ENCODE measurements at regions not wholly inside any gene's neighbourhood (a gene's known extent, or its start where the extent isn't known, plus 50 kb on each side); places are given as distances from the start of the nearest gene placed in this dataset.

DNA sequence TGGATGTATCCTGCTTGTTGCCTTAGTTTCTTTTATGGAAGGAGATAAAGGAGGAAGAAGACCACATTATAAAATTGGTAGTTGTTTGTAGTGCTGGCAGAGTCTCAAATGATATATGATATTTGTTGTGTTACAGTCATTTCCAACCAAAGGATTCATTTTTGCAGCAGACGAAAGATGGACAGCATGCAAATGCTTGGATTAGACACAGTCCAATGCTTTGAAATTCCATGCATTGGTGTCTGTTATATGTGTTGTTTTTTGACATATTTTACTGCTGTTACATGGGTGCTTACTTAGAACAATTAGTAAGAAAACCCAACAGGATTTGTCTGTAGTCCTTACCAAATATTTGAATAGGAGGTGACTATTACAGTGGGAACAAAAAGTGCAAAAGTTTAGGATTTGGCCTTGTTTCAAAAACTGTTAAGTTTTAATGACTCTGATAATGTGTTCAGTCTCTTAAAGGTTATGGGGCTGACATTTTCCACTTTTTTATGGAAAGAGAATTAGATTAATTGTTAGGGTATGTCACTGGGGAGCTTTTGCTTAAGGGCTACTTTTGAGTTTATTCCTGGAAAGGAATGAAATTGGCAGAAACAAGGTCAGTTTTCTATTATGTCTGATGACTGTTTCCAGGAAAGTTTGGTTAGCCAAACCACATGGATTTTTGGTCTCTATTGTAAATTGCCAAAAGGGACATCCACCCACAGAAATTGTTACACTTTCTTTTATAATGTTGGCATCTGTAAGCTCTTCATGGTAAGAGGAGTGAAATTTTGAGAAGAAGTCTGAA is 229.4 kb upstream of the MMADHC start:
- no peaks in the 10 kb centered on the region for H3K9me3 ChIP-seq
- no peak overlapping the region for H3K27ac ChIP-seq
- TF ChIP-seq POLR2AphosphoS5 (IDR thresholded peaks at IDR 0.05) (no peak), EP300 (IDR thresholded peaks at IDR 0.05; ENCODE audit: low read depth) (no peak), POLR2A (IDR thresholded peaks at IDR 0.05) (no peak)
- TF ChIP-seq, protein P1, sequence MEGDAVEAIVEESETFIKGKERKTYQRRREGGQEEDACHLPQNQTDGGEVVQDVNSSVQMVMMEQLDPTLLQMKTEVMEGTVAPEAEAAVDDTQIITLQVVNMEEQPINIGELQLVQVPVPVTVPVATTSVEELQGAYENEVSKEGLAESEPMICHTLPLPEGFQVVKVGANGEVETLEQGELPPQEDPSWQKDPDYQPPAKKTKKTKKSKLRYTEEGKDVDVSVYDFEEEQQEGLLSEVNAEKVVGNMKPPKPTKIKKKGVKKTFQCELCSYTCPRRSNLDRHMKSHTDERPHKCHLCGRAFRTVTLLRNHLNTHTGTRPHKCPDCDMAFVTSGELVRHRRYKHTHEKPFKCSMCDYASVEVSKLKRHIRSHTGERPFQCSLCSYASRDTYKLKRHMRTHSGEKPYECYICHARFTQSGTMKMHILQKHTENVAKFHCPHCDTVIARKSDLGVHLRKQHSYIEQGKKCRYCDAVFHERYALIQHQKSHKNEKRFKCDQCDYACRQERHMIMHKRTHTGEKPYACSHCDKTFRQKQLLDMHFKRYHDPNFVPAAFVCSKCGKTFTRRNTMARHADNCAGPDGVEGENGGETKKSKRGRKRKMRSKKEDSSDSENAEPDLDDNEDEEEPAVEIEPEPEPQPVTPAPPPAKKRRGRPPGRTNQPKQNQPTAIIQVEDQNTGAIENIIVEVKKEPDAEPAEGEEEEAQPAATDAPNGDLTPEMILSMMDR (IDR thresholded peaks at IDR 0.05) = no peak
- intact Hi-C loops (cut with DNase I; ENCODE audit: low total_unique reads) (no loop called here), in situ Hi-C loops (cut with MboI; ENCODE audit: low pct_ligation_motif_present in 1 of 4, low pct_unique_long_range_greater_than_20kb in 1 of 4, low sequenced_read_pairs in 3 of 4) (no loop called here)
- no peaks in the 10 kb centered on the region for H3K4me1 ChIP-seq
- no peaks in the 10 kb centered on the region for H3K27me3 ChIP-seq
- DNase-seq = no peak
- 77 to 88% methylated on average over 1 of the region's 1 CpG for WGBS, 2 donors (ENCODE audit: low coverage in 1 of 2)
- H3K4me3 ChIP-seq = no peak overlapping the region
- H3K36me3 ChIP-seq = no peaks in the 10 kb centered on the region

DNA sequence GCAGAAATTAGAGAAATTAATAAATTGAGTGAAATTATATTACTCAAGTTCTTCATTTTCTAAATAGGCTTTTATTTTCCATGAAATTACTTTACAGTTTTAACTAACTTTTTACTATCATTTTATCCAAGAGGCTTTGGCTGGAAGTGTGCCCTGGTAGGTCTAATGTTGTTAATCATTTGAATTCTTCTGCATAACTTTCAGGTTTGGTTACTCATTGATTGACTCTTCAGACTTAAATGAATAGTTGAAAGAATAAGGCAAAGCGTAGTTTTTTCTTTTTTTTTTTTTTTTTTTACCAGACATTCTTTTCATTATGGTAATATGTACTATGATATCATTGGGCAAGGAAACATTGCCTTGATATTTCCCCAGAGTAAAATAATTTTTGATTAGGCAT is 228.4 kb upstream of the MMADHC start:
- TF ChIP-seq, protein P1 (IDR thresholded peaks at IDR 0.05) = no peak
- TF ChIP-seq EP300 (IDR thresholded peaks at IDR 0.05; ENCODE audit: low read depth) (no peak), POLR2A (IDR thresholded peaks at IDR 0.05) (no peak), POLR2AphosphoS5 (IDR thresholded peaks at IDR 0.05) (no peak)
- WGBS, 2 donors (ENCODE audit: low coverage in 1 of 2) = 74 to 76% methylated on average over 1 of the region's 1 CpG
- in situ Hi-C loops (cut with MboI; ENCODE audit: low pct_ligation_motif_present in 1 of 4, low pct_unique_long_range_greater_than_20kb in 1 of 4, low sequenced_read_pairs in 3 of 4) (no loop called here), intact Hi-C loops (cut with DNase I; ENCODE audit: low total_unique reads) (no loop called here)
- Histone ChIP-seq H3K36me3 (no peaks in the 10 kb centered on the region), H3K27me3 (no peaks in the 10 kb centered on the region), H3K27ac (no peak overlapping the region), H3K4me1 (no peaks in the 10 kb centered on the region), H3K4me3 (no peak overlapping the region), H3K9me3 (no peaks in the 10 kb centered on the region)
- DNase-seq = no peak

DNA sequence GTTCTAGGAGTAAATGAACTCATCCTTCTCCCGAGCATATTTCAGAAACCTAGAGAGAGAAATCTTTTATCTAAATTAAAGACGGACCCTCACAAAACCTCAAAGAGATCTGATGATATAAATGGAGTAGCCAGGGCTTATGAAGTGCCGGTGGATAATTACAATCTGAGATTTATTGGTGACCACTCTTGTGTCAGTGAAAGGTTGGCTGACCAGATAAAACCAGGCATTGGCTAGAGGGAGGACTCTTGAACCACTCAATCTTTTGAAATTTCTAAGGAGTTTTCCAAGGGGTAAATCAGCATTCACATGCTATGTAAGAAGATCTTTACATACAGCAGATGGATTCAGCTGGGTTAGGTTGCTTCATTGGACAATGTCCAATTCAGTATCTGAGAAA is 227.3 kb upstream of the MMADHC start:
- 80 to 82% methylated on average over 3 of the region's 3 CpGs for WGBS, 2 donors (ENCODE audit: low coverage in 1 of 2)
- H3K27me3 ChIP-seq = no peaks in the 10 kb centered on the region
- H3K36me3 ChIP-seq = no peaks in the 10 kb centered on the region
- no peak overlapping the region for H3K4me3 ChIP-seq
- no peak for TF ChIP-seq POLR2A (IDR thresholded peaks at IDR 0.05)
- no peak for TF ChIP-seq POLR2AphosphoS5 (IDR thresholded peaks at IDR 0.05)
- TF ChIP-seq EP300 (IDR thresholded peaks at IDR 0.05; ENCODE audit: low read depth) = no peak
- TF ChIP-seq, protein P1 (IDR thresholded peaks at IDR 0.05) = no peak
- no peaks in the 10 kb centered on the region for H3K4me1 ChIP-seq
- no peak overlapping the region for H3K27ac ChIP-seq
- intact Hi-C loops (cut with DNase I; ENCODE audit: low total_unique reads) (no loop called here), in situ Hi-C loops (cut with MboI; ENCODE audit: low pct_ligation_motif_present in 1 of 4, low pct_unique_long_range_greater_than_20kb in 1 of 4, low sequenced_read_pairs in 3 of 4) (no loop called here)
- no peak for DNase-seq
- no peaks in the 10 kb centered on the region for H3K9me3 ChIP-seq

DNA sequence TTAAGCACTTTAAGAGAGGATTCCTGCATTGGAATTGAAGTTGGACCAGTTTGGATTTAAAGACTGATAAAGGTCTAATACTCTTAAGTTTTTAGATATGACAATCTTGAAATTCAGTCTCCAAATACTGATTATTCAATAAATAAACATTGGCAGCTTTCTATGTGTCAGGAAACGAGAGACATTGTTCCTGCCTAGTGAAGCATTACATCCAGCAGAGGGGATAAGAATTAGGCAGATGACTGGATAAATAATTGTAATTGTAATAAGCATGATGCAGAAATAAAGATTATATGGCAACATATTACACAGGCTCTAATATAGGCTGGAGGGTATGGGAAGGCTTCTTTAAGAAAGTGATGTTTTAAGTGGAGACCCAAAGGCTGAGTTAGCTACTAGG is 226.5 kb upstream of the MMADHC start:
- Histone ChIP-seq H3K36me3 (no peaks in the 10 kb centered on the region), H3K27me3 (no peaks in the 10 kb centered on the region), H3K4me1 (no peaks in the 10 kb centered on the region), H3K9me3 (no peaks in the 10 kb centered on the region), H3K4me3 (no peak overlapping the region), H3K27ac (no peak overlapping the region)
- in situ Hi-C loops (cut with MboI; ENCODE audit: low pct_ligation_motif_present in 1 of 4, low pct_unique_long_range_greater_than_20kb in 1 of 4, low sequenced_read_pairs in 3 of 4) = no loop called here
- WGBS, 2 donors (ENCODE audit: low coverage in 1 of 2) = 57 to 64% methylated on average over 1 of the region's 1 CpG
- intact Hi-C loops (cut with DNase I; ENCODE audit: low total_unique reads) = no loop called here
- no peak for DNase-seq
- TF ChIP-seq POLR2A (IDR thresholded peaks at IDR 0.05) (no peak), POLR2AphosphoS5 (IDR thresholded peaks at IDR 0.05) (no peak), EP300 (IDR thresholded peaks at IDR 0.05; ENCODE audit: low read depth) (no peak)
- TF ChIP-seq, protein P1 (IDR thresholded peaks at IDR 0.05) = no peak
